Stimulated activated CD4-positive, alpha-beta T cell treated with anti-CD3 and anti-CD28 coated beads, Interleukin-2, amount 100 ng/mL, for 24 hours (primary cell): ENCODE measurements at regions not wholly inside any gene's neighbourhood (a gene's known extent, or its start where the extent isn't known, plus 50 kb on each side); places are given as distances from the start of the nearest gene placed in this dataset.
"Not testable (repeated sequence)": the region's sequence is repeated elsewhere in the genome, so short reads cannot be mapped to it uniquely, and the experiment has no call there.

Source experiments
- DNase-seq, 2 donors: peaks; one replicate each; pipeline ENCODE4 v3.0.0-alpha.2; 2020

GRCh38 chr3:127413318-127413673 is 125.5 kb upstream of the PRR20G start:
- DNase-seq = no peak

- no peak for DNase-seq
Observed at GRCh38 chr3:127412578-127413317, 124.9 kb upstream of the PRR20G start.

DNA sequence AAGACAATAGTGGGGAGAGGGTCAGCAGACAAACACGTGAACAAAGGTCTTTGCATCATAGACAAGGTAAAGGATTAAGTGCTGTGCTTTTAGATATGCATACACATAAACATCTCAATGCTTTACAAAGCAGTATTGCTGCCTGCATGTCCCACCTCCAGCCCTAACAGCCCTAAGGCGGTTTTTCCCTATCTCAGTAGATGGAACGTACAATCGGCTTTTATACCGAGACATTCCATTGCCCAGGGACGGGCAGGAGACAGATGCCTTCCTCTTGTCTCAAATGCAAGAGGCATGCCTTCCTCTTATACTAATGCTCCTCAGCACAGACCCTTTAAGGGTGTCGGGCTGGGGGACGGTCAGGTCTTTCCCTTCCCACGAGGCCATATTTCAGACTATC is 124.0 kb upstream of the PRR20G start:
- DNase-seq = not testable (repeated sequence)

GRCh38 chr3:127411083-127411727 is 123.4 kb upstream of the PRR20G start:
- DNase-seq = no peak

- no peak for DNase-seq
Observed at GRCh38 chr3:127410678-127411077, 122.8 kb upstream of the PRR20G start.

DNA sequence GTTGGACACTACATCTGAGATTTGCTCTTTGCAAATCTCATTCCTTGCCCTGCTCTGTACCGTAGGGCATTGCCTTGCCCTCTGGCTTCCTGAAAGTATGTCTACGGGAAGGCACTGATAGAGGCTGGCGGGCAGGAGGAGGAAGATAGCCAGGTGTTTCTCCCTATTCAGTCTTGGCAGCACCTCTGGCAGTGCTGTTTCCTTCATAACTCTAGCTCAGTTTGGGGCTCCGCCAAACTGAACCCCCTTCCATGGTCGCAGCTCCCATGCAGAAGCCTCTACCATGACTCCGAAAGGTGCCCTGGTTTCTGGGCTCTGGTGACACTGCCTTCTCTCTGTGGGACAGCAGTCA is 122.3 kb upstream of the PRR20G start:
- DNase-seq = no peak

DNA sequence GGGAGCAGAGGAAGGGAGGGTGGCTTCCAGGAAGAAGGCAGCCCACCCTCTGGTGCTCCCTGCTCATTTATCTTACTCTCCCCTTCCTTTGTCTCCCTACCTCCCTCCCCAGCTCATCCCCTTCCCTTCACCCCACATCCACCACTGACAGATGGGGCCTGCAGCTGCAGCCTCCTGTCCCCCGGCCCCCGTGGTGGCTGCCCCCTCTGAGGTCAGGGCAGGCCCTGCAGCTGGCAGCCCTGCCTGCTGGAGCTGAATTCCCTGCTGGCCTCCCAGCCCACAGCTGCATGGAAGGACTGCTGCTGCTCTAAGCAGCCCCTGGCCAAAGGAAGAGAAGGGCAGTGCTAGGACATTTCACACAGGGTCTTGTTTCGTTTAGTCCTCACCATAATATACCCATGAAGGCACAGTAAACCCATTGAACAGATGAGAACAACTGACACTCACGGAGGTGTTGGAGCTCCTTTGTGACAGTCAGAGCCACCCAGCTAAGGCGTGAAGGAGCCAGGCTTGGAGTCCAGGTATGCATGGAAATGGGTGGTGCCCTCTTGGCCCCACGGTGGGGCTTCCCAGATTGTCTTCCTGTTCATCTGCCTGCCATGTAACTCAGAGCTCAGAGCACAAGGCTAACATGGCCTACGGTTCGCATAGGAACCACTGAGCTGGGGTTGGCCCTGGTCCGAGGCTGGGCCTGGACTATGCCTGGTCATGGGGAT is 121.7 kb upstream of the PRR20G start:
- no peak for DNase-seq

- no peak for DNase-seq
Observed at GRCh38 chr3:127408684-127409420, 121.0 kb upstream of the PRR20G start.

- DNase-seq = no peak
Observed at GRCh38 chr3:127408022-127408683, 120.3 kb upstream of the PRR20G start.

- DNase-seq = no peak
Observed at GRCh38 chr3:127407026-127407939, 119.4 kb upstream of the PRR20G start.

GRCh38 chr3:127406309-127407025 is 118.6 kb upstream of the PRR20G start:
- peak in 1 of 2 donors; percentile 38 for DNase-seq

GRCh38 chr3:127405791-127406190 is 117.9 kb upstream of the PRR20G start:
- DNase-seq = no peak

DNA sequence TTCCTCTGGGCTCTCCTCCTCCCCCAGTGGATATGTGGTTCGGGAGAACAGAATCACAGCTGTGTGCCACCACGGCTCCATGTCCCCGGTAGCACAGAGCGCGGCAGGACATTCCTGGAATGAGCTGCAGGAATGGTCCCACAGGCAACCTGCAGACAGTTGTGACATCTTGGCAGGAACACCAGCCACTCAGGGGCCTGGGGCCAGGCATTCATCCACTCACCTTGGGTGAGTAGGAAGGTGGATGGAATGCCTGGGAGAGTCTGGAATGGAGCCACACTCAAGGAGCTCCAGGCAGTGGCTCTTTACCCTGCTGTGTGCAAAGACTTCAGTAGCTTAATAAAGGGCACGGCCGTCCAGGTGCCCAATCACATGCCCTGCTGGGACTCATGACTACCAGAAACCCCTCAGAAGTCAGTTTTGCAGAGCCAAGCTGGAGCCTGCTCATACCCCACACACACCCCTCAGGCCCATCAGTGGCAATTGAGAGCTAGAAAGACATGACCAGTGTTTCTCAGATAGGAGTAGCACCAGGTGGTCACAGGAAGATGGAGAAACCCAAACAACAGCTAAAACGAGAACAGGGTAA is 117.3 kb upstream of the PRR20G start:
- no peak for DNase-seq

- no peak for DNase-seq
Observed at GRCh38 chr3:127404221-127405009, 116.6 kb upstream of the PRR20G start.

DNA sequence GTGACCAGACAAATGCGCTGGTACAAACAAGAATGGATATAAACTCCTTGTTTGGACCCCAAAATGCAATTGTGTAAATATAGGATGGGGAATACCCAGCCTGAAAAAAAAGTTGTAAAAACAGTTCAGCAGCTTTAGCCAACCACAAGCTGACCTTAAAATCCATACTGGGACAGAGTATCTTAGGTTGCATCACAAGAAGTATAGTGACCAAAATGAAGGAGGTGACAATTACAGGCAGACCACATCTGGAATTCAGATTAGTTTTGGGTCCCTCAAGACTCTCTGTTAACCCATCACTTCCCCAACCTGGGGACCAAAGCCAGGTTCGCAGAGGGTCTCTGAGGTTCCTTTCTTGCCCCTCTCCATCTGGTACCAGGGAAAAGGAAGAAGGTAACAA is 115.9 kb upstream of the PRR20G start:
- DNase-seq = no peak

DNA sequence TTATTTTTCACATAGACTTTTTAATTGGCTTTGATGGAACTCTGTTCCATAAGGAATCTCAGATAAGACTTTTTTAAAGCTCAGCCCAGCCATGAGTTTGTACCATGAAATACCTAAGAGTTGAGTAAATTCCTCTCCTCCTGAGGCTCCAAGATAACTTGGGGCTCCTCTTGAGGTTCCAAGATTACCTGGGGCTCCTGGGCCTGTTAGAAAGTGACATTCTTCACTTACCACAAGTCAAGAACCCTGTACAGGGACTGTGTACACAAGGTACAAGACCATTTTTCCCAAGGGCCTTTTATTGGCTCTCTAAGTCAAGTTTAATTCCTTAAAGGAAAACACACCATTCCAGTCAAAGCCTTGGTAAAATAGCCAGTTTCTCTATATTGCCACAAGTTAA is 111.3 kb upstream of the PRR20G start:
- DNase-seq = no peak

- DNase-seq = no peak
Observed at GRCh38 chr3:127396473-127396872, 108.6 kb upstream of the PRR20G start.

DNA sequence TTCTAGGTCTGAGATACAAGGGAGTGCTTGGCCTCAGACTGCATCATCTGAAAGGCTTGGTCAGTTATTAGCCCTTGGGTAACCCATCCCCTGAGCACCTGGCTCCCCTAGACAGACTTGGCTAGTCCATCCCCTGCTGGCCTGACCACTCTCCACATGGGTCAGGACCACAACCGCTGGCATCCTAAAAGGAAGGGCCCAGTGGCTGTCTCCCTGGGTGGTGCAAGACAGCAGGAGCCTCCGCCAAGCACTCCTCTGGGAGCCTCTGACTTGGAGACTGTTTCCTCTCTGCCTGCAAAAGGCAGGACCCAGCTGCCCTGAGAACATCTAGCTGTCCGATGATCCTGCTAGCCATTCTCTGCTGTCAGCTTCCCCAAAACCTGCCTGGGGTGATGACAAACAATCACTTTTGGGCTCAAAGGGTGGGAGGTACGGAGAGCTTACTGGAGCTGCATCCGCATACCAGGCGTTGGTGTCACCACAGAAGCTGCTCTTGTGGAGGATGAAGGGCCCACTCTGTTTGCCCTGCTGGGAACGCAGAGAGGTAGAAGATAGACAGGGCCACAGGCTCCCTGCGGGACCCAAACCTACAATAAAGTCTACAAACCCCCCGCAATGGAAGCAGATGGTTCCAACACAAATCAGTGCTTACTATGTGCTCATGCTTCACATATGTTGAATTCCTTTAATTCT is 108.0 kb upstream of the PRR20G start:
- DNase-seq = no peak

GRCh38 chr3:127394984-127395662 is 107.3 kb upstream of the PRR20G start:
- no peak for DNase-seq
